B cell (primary cell): ENCODE measurements at regions not wholly inside any gene's neighbourhood (a gene's known extent, or its start where the extent isn't known, plus 50 kb on each side); places are given as distances from the start of the nearest gene placed in this dataset.

Experiments
- ATAC-seq: fragments of 200-7000 bp; cut with Tn5 transposase; one replicate; pipeline ENCODE4 v1.10.0; 2021; ENCODE audit warnings: low read depth, mild to moderate bottlenecking, moderate number of reproducible peaks, moderate library complexity
- CTCF ChIA-PET: fragments of 350-600 bp; sonication (Branson Sonifier 250); formaldehyde crosslinking; loops from one replicate; lab custom pipeline; 2021; ENCODE audit warnings: antibody characterized with exemption, inconsistent platforms; lab: Charles Lee
- POLR2A ChIA-PET: fragments of 350-600 bp; sonication (Branson Sonifier 250); formaldehyde crosslinking; loops from one replicate; lab custom pipeline; 2021; ENCODE audit warnings: antibody characterized with exemption; lab: Charles Lee
- DNase-seq: peaks from one replicate; pipeline ENCODE4 v3.0.0; 2013
- H2AFZ ChIP-seq: 2 replicates; pipeline ENCODE4 v1.6.1; 2012; ENCODE audit warnings: mild to moderate bottlenecking, low read depth, low read length; ENCODE audit not compliant: insufficient read depth, poor library complexity, severe bottlenecking
- H3K27ac ChIP-seq, 2 donors: 1 replicate in 1 of 2; 2 replicates in 1 of 2; pipeline ENCODE4 v1.5.1; 2012 to 2013; ENCODE audit warnings: low read length in 2 of 2, mild to moderate bottlenecking in 2 of 2, moderate library complexity in 1 of 2
- H3K27me3 ChIP-seq, 4 experiments: fragments of 200-600 bp in 1 of 4; sonication (generic) in 1 of 4; replicated peaks in 1 of 4; 1 replicate in 2 of 4; 2 replicates in 2 of 4; pipeline versions ENCODE4 v1.6.1 to v1.7.0; 2013 to 2016; ENCODE audit warnings: low read length in 3 of 4, mild to moderate bottlenecking in 2 of 4, mixed read lengths in 1 of 4, moderate library complexity in 1 of 4; ENCODE audit not compliant: insufficient read depth in 4 of 4, control insufficient read depth in 3 of 4; ENCODE audit errors: control extremely low read depth in 1 of 4
- H3K36me3 ChIP-seq, 2 experiments: replicated peaks in 1 of 2; 1 replicate in 1 of 2; 2 replicates in 1 of 2; pipeline versions ENCODE4 v1.6.1 to v1.7.1; 2013; ENCODE audit warnings: low read length in 1 of 2; ENCODE audit not compliant: insufficient read depth in 2 of 2, control insufficient read depth in 1 of 2; ENCODE audit errors: control extremely low read depth in 1 of 2, extremely low read depth in 1 of 2
- H3K4me1 ChIP-seq, 2 donors: fragments of 200-600 bp in 1 of 2; sonication (generic) in 1 of 2; 1 replicate in 1 of 2; 2 replicates in 1 of 2; pipeline versions ENCODE4 v1.5.1 to v1.6.1; 2013 to 2017; ENCODE audit warnings: low read length in 2 of 2; ENCODE audit not compliant: control insufficient read depth in 2 of 2, insufficient read depth in 2 of 2
- H3K4me2 ChIP-seq: replicated peaks from 2 replicates; pipeline ENCODE3; 2012; ENCODE audit warnings: mild to moderate bottlenecking, low read depth, low read length; ENCODE audit not compliant: poor library complexity, severe bottlenecking
- H3K4me3 ChIP-seq, 5 experiments: fragments of 200-600 bp in 1 of 5; sonication (generic) in 1 of 5; 1 replicate in 3 of 5; 2 replicates in 2 of 5; pipeline versions ENCODE4 v1.5.1 to v1.7.0; 2011 to 2016; ENCODE audit warnings: low read length in 4 of 5, mild to moderate bottlenecking in 4 of 5, low read depth in 2 of 5, control low read depth in 1 of 5, moderate library complexity in 1 of 5; ENCODE audit not compliant: insufficient read depth in 1 of 5; ENCODE audit errors: control extremely low read depth in 1 of 5, extremely low read depth in 1 of 5
- H3K79me2 ChIP-seq: fragments of 200-600 bp; sonication (generic); one replicate; pipeline ENCODE4 v1.6.0; 2016; ENCODE audit warnings: low read length; ENCODE audit not compliant: control insufficient read depth, insufficient read depth
- H3K9ac ChIP-seq: fragments of 200-600 bp; sonication (generic); 2 replicates; pipeline ENCODE4 v1.6.1; 2017; ENCODE audit warnings: mild to moderate bottlenecking, low read length, moderate library complexity
- H3K9me3 ChIP-seq, 3 donors: one replicate each; pipeline versions ENCODE4 v1.6.1 to v1.7.1; 2013; ENCODE audit warnings: low read length in 2 of 3; ENCODE audit not compliant: control insufficient read depth in 2 of 3, insufficient read depth in 1 of 3; ENCODE audit errors: control extremely low read depth in 1 of 3
- H4K20me1 ChIP-seq: 2 replicates; pipeline ENCODE4 v1.6.0; 2012; ENCODE audit warnings: mild to moderate bottlenecking, low read length; ENCODE audit not compliant: insufficient read depth, control insufficient read depth, poor library complexity, severe bottlenecking
- H3K27ac Mint-ChIP-seq: one replicate; pipeline ENCODE4 v1.8.0; 2021; ENCODE audit warnings: mixed read lengths
- H3K27me3 Mint-ChIP-seq: one replicate; pipeline ENCODE4 v1.8.0; 2021; ENCODE audit warnings: mixed read lengths
- H3K4me1 Mint-ChIP-seq: one replicate; pipeline ENCODE4 v1.8.0; 2021; ENCODE audit warnings: mixed read lengths
- H3K4me3 Mint-ChIP-seq: one replicate; pipeline ENCODE4 v1.8.0; 2021; ENCODE audit warnings: mixed read lengths
- H3K9me3 Mint-ChIP-seq: one replicate; pipeline ENCODE4 v1.8.0; 2022; ENCODE audit warnings: mixed read lengths; ENCODE audit not compliant: insufficient read depth
- EZH2 ChIP-seq: IDR thresholded peaks from 2 replicates; pipeline ENCODE4 v1.6.1; 2012; ENCODE audit warnings: borderline replicate concordance, low read depth, mild to moderate bottlenecking, moderate library complexity, low read length; ENCODE audit not compliant: insufficient read depth, poor library complexity, severe bottlenecking
- WGBS: methylation state at CpG from one replicate; pipeline ENCODE4 v1.1.5; 2013; ENCODE audit warnings: missing lambda C conversion rate; ENCODE audit not compliant: insufficient coverage; 5-methylcytosine and 5-hydroxymethylcytosine counted together
- intact Hi-C: fragments of 100-400 bp; cut with micrococcal nuclease; formaldehyde crosslinking; loops from one replicate; pipeline ENCODE4 v1.10.0; 2022
- TF ChIP-seq, protein P1 (sequence below): fragments of 200-600 bp; IDR thresholded peaks from one replicate; pipeline ENCODE4 v1.8.0; 2022; ENCODE audit warnings: antibody characterized with exemption, mild to moderate bottlenecking

DNA sequence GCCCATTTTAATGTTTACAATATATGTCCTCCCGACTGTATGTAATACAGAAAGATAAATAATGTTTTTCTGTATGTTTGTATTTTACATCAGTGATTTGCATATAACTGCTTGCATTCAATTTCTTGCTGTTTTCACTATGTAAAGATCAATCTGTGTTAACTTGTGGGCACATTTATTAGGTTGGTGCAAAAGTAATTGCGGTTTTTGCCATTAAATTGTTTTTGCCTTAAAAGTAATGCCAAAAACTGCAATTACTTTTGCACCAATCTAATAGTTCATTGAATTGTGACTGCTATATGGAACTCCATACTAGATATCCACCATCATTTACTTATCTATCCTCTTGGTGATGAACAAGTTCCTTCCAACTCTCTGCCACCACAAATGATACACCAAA is 73.9 kb upstream of the SRD5A3 start:
- TF ChIP-seq, protein P1, sequence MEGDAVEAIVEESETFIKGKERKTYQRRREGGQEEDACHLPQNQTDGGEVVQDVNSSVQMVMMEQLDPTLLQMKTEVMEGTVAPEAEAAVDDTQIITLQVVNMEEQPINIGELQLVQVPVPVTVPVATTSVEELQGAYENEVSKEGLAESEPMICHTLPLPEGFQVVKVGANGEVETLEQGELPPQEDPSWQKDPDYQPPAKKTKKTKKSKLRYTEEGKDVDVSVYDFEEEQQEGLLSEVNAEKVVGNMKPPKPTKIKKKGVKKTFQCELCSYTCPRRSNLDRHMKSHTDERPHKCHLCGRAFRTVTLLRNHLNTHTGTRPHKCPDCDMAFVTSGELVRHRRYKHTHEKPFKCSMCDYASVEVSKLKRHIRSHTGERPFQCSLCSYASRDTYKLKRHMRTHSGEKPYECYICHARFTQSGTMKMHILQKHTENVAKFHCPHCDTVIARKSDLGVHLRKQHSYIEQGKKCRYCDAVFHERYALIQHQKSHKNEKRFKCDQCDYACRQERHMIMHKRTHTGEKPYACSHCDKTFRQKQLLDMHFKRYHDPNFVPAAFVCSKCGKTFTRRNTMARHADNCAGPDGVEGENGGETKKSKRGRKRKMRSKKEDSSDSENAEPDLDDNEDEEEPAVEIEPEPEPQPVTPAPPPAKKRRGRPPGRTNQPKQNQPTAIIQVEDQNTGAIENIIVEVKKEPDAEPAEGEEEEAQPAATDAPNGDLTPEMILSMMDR: no peak
- TF ChIP-seq EZH2: no peak
- intact Hi-C loops: no loop called here
- H3K27me3 Mint-ChIP-seq: peaks cover 6% of the 10 kb centered on the region
- H3K4me1 Mint-ChIP-seq: no peaks in the 10 kb centered on the region
- H3K4me3 ChIP-seq: no peak overlapping the region
- POLR2A ChIA-PET: no interaction called here
- WGBS: no CpG with 5 or more reads among the region's 2 CpGs
- H3K27ac ChIP-seq: no peak overlapping the region
- ATAC-seq (no peak), DNase-seq (no peak)
- no peak overlapping the region for H2AFZ ChIP-seq
- H3K4me3 Mint-ChIP-seq: no peak overlapping the region
- peaks cover 0 to 3% (median 0%) of the 10 kb centered on the region in 4 experiments for H3K27me3 ChIP-seq
- no peaks in the 10 kb centered on the region for H3K79me2 ChIP-seq
- H3K27ac Mint-ChIP-seq: no peak overlapping the region
- H3K9me3 Mint-ChIP-seq: no peaks in the 10 kb centered on the region
- CTCF ChIA-PET: no interaction called here
- peaks cover 0 to 3% (median 0%) of the 10 kb centered on the region in 3 donors for H3K9me3 ChIP-seq
- H4K20me1 ChIP-seq: no peaks in the 10 kb centered on the region
- H3K36me3 ChIP-seq: no peaks in the 10 kb centered on the region
- H3K4me1 ChIP-seq: no peaks in the 10 kb centered on the region
- no peak overlapping the region for H3K9ac ChIP-seq
- H3K4me2 ChIP-seq: no peak overlapping the region

DNA sequence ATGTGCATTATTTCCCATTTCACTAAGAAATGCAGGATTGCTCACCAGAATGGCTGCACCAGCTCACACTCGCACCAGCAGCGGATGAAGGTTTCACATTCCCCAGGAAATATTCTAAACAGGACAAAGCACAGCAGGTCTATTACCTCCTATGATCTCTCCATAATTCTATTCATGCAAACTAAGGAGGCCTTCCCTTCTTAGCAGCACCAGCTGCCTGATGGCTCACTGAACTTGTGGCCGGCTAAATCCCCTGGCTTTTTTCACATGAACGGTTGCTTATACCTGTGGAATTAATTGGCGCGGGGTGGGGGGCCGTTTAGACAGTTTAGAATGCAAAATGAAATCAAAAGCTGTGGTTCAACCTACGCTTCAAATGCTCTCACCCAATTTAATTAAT is 73.5 kb upstream of the SRD5A3 start:
- Histone ChIP-seq H3K27me3 (no peaks in the 10 kb centered on the region), H3K4me2 (no peak overlapping the region), H3K9ac (no peak overlapping the region), H3K4me3 (no peak overlapping the region), H3K4me1 (no peaks in the 10 kb centered on the region), H3K36me3 (no peaks in the 10 kb centered on the region), H3K27ac (no peak overlapping the region), H4K20me1 (no peaks in the 10 kb centered on the region), H3K9me3 (peaks cover 0 to 3% (median 0%) of the 10 kb centered on the region in 3 donors), H3K79me2 (no peaks in the 10 kb centered on the region), H2AFZ (no peak overlapping the region)
- Mint-ChIP-seq H3K4me1 (no peaks in the 10 kb centered on the region), H3K4me3 (no peak overlapping the region), H3K27me3 (peaks cover 6% of the 10 kb centered on the region), H3K9me3 (no peaks in the 10 kb centered on the region), H3K27ac (no peak overlapping the region)
- intact Hi-C loops: no loop called here
- DNase-seq (no peak), ATAC-seq (no peak)
- no peak for TF ChIP-seq EZH2
- TF ChIP-seq, protein P1: no peak
- 74% methylated on average over 4 of the region's 8 CpGs for WGBS
- ChIA-PET CTCF (no interaction called here), POLR2A (no interaction called here)
